ENCODE measurements at regions not wholly inside any gene's neighbourhood (a gene's known extent, or its start where the extent isn't known, plus 50 kb on each side); places are given as distances from the start of the nearest gene placed in this dataset.

- no peaks in the 10 kb centered on the region for H3K36me3 ChIP-seq
- H3K27ac ChIP-seq: no peak overlapping the region
- no peaks in the 10 kb centered on the region for H3K27me3 ChIP-seq
- no peaks in the 10 kb centered on the region for H3K4me1 ChIP-seq
- 50 to 65% methylated on average over 7 of the region's 7 CpGs for WGBS, 2 donors
- TF ChIP-seq CTCF (IDR thresholded peaks at IDR 0.05) (no peak), POLR2A (IDR thresholded peaks at IDR 0.05) (no peak)
- no peak overlapping the region for H3K4me3 ChIP-seq
- DNase-seq: no peak
- no peaks in the 10 kb centered on the region for H3K9me3 ChIP-seq
- intact Hi-C loops (cut with DNase I): no loop called here
Observed at GRCh38 chr13:90534617-90535370, 812.7 kb upstream of the MIR17HG start.

- Histone ChIP-seq H3K4me1 (no peaks in the 10 kb centered on the region), H3K27me3 (no peaks in the 10 kb centered on the region), H3K9me3 (no peaks in the 10 kb centered on the region), H3K27ac (no peak overlapping the region), H3K4me3 (no peak overlapping the region), H3K36me3 (no peaks in the 10 kb centered on the region)
- intact Hi-C loops (cut with DNase I): no loop called here
- no peak for DNase-seq
- TF ChIP-seq CTCF (IDR thresholded peaks at IDR 0.05): no peak
- no peak for TF ChIP-seq POLR2A (IDR thresholded peaks at IDR 0.05)
- 68% methylated on average over 2 of the region's 2 CpGs for WGBS, 2 donors
Observed at GRCh38 chr13:90535421-90535820, 812.1 kb upstream of the MIR17HG start.

GRCh38 chr13:90538063-90538462, 809.4 kb upstream of the MIR17HG start:
- no peaks in the 10 kb centered on the region for H3K27me3 ChIP-seq
- DNase-seq: no peak
- no peaks in the 10 kb centered on the region for H3K9me3 ChIP-seq
- H3K4me3 ChIP-seq: no peak overlapping the region
- intact Hi-C loops (cut with DNase I): no loop called here
- no peaks in the 10 kb centered on the region for H3K4me1 ChIP-seq
- H3K36me3 ChIP-seq: no peaks in the 10 kb centered on the region
- no peak overlapping the region for H3K27ac ChIP-seq
- no peak for TF ChIP-seq CTCF (IDR thresholded peaks at IDR 0.05)
- no peak for TF ChIP-seq POLR2A (IDR thresholded peaks at IDR 0.05)
- 57 to 83% methylated on average over 1 to 2 of the region's 2 CpGs for WGBS, 2 donors

GRCh38 chr13:90541346-90541745, 806.1 kb upstream of the MIR17HG start:
- Histone ChIP-seq H3K36me3 (no peaks in the 10 kb centered on the region), H3K4me1 (no peaks in the 10 kb centered on the region), H3K27ac (no peak overlapping the region), H3K4me3 (no peak overlapping the region), H3K27me3 (no peaks in the 10 kb centered on the region), H3K9me3 (no peaks in the 10 kb centered on the region)
- intact Hi-C loops (cut with DNase I): no loop called here
- no peak for TF ChIP-seq CTCF (IDR thresholded peaks at IDR 0.05)
- no peak for TF ChIP-seq POLR2A (IDR thresholded peaks at IDR 0.05)
- DNase-seq: no peak

- DNase-seq: no peak
- H3K27ac ChIP-seq: no peak overlapping the region
- H3K9me3 ChIP-seq: peaks cover 0 to 12% (median 0%) of the 10 kb centered on the region in 3 donors
- TF ChIP-seq POLR2A (IDR thresholded peaks at IDR 0.05): no peak
- no peak for TF ChIP-seq CTCF (IDR thresholded peaks at IDR 0.05)
- H3K27me3 ChIP-seq: no peaks in the 10 kb centered on the region
- no peak overlapping the region for H3K4me3 ChIP-seq
- no peaks in the 10 kb centered on the region for H3K4me1 ChIP-seq
- intact Hi-C loops (cut with DNase I): no loop called here
- 54 to 60% methylated on average over 4 of the region's 4 CpGs for WGBS, 2 donors
- no peaks in the 10 kb centered on the region for H3K36me3 ChIP-seq
Observed at GRCh38 chr13:90542959-90543505, 804.5 kb upstream of the MIR17HG start.

Data from esophagus squamous epithelium (tissue), 5 donors.